ENCODE measurements at regions not wholly inside any gene's neighbourhood (a gene's known extent, or its start where the extent isn't known, plus 50 kb on each side); places are given as distances from the start of the nearest gene placed in this dataset.

- TF ChIP-seq CTCF (IDR thresholded peaks at IDR 0.05) (no peak), POLR2A (IDR thresholded peaks at IDR 0.05) (no peak)
Measured at GRCh38 chr20:4413314-4414049, 164.4 kb upstream of the ADRA1D start.
